ENCODE measurements at regions not wholly inside any gene's neighbourhood (a gene's known extent, or its start where the extent isn't known, plus 50 kb on each side); places are given as distances from the start of the nearest gene placed in this dataset.

GRCh38 chr17:6208608-6209180 lies 138.5 kb downstream of the WSCD1 start:
- DNase-seq = no peak

DNA sequence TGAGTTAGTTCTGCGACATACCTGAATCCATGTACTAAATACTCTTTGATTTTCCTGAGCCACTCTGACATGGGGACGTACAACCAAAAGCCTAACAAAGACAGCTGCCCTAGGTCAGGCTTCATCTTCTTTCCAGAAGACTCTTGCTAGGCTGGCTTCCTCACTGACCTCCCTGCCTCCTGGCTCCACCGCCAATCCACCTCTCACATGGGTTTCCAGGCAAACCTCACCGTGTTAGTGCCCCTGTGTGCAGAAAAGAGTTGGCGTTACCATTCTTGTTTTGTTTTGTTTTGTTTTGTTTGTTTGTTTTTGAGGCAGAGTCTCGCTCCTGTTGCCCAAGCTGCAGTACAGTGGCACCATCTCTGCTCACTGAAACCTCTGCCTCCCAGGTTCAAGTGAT lies 135.3 kb downstream of the WSCD1 start:
- no peak for DNase-seq

GRCh38 chr17:6205033-6205432 lies 134.9 kb downstream of the WSCD1 start:
- DNase-seq = no peak

DNA sequence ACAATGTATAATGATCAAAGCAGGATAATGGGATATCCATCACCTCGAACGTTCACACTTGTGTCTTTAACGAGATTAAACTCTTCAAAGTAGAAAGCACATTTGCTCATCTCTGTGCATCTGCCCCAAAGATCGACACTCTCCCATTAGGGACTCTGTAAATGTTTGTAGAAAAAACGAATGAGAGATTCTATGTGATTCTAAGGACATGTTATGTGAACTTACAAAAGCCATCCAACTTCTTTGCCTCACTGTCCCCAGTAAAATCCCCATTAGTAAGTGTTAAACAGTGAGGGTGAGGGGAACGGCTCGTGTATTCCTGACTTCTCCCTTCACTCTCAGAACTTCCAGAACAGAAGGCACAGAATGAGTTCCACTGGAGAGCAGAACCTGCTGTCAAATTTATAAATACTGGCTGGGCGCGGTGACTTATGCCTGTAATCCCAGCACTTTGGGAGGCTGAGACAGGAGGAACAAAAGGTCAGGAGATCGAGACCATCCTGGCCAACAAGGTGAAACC lies 134.1 kb downstream of the WSCD1 start:
- DNase-seq = no peak

DNA sequence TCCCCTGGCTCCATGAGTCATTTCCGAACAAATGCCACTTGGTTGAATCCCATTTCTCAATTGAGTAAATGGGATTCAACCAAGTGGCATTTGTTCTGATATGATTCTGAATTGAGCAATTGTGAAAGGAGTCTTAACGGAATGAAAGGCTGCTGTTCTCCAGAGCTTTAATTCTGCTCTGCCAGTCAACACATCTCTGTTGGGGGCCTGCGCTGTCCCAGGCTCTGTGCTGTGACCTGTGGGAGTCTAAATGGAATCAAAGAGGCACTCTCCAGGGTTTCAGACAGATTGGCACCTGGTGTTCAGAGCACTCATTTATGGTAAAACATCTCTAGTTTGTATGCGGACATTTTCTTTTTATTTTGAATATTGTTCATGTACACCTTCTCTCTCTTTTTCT lies 126.2 kb downstream of the WSCD1 start:
- no peak for DNase-seq

DNA sequence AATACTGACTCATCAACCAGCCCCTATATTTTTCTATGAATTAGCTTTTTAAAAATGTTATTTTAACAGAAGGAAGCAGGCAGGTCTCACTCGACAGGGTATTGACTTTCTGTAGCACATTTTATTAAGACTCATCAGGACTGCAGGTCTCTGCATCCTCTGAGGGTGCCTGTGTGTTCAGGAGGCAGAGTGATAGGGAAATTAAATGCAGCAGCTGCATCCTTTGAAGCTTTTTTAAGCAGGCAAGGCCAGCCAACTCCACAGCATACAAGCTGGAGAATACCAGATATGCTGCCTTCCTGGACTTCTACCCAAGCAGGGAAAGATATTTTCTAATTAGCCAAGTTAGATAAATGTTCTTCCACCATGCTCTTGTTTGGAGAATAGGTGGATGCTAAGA lies 124.9 kb downstream of the WSCD1 start:
- no peak for DNase-seq

DNA sequence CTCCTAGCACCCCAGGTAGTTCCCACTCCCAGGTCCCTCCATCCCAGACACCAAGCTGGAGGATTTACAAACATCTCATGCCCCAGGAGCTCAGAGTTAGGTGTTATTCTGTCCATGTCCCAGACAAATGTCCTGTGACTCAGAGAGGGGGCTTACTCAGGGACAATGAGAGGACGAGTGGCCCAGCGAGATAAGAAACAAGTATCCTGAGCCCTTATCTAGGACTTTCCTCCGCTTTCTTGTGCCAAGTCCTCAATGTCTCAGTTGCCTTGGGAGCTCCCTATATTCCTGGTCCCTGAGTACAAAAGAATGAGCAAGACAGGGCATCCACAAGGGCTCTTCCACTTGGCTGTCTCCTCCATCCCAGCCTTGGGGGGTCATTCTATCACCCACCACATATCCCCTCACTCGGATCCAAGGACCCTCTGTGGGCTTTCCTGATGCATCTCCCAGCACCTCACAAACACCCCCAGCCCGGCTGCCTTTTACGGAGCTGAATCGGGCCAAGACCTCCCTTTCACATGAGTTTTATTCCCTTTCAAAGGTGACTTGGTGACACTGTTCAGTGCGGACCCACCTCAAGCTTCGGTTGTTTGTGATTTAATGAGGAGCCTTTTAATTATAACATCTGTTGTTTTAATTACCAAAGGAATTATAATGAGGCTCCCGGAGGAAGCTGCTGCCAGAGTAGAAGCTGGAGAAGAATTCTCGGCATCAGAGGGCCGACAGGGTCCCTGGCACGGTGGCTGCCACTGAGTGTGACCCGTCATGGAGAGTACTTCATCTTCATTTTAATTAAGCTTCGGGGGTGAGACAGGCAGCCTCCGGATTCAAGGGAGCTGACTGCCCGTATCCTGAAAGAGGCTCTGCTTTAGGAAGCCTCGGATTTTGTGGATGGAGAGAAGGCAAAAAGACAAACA lies 121.5 kb downstream of the WSCD1 start:
- no peak for DNase-seq

DNA sequence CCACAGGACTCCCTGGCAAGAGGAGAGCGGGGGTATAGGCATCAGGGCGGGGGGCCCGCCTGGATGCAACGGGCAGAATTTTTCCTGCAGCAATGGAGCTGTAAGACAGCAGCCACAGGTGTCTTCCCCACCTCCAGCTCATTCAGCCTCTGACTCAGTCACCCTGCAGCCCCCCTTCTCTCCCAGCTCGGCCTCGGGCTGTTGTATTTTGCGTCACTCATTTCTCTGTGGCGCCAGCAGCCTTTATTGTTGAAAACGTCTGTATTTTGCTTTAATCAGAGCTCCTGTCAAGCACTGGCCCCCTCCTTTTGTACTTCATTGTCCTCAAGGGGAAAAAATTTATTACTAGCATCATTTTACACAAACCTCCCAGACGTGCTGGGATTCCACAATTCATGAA lies 117.7 kb downstream of the WSCD1 start:
- DNase-seq = no peak

DNA sequence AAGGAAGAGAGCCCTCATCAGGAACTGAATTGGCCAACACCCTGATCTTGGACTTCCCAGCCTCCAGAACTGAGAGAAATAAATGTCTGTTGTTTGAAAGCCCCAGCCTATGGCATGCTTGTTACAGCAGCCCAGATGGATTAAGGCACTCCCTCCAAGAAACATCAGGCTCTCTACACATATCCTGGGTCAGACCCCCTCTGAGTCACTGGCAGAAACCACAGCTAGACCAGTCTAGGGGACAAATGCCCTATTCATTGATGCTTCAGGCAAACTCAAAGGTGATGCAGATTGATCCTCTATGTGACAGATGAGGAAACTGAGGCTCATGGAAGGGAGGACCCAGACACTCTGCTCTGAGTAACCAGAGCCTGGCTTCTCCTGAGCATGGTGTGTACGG lies 116.8 kb downstream of the WSCD1 start:
- DNase-seq = no peak

DNA sequence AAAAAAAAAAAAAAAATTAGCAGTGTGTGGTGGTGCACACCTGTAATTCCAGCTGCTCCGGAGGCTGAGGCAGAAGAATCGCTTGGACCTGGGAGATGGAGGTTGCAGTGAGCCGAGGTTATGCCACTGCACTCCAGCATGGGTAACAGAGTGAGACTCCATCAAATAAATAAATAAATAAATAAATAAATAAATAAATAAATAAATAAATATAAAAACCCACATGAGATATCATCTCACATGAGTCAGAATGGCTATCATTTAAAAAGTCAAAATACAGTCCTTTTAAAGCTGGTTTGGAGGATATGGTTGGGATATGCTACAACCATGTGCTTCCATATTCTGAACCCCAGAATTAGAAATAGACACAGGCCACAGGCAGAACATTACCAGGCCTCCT lies 114.3 kb downstream of the WSCD1 start:
- DNase-seq = no peak

- DNase-seq = no peak
These were observed 108.8 kb downstream of the WSCD1 start for GRCh38 chr17:6179017-6179416.

DNA sequence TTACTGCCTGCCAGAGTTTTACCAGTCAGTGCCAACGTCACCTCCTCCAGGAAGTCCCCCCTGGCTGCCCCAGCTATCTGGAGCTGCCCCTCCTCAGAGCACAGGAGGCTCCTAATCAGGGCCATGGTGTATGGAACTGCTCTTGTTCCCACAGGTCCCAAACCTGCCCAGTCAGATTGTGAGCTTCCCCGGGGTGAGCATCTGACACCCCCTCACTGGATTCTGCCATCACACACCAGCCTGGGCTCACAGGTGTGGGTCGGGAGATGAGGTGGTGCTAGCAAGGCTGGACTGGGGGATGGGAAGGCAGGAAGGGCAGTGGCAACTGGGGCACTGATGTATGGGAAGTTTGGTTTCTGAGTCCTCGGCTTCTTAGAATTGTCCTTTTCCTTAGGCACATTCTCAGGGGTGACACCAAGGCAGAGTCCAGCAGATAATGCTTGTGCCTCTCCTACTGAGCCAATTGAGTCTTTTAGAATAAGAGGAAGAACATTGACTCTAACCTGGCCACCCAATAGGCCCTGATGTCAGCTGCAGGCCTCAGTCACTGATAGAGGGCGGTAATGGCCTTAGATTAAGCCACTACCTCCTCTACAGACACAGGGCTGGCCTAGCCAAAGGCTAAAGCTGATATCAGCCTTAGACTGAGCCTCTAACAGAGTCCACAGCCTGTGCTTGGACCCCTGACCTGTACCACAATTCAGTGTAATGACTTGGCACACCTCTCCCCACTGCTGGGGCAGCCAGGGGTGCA lies 107.9 kb downstream of the WSCD1 start:
- DNase-seq = no peak
